Mesenchymal stem cell (in vitro differentiated cells and primary cell): ENCODE measurements at regions not wholly inside any gene's neighbourhood (a gene's known extent, or its start where the extent isn't known, plus 50 kb on each side); places are given as distances from the start of the nearest gene placed in this dataset.

Source experiments
- DNase-seq: peaks from one replicate; pipeline ENCODE4 v3.0.0-alpha.2; 2013
- H2AFZ ChIP-seq: one replicate; pipeline ENCODE4 v1.6.1; 2013; ENCODE audit warnings: low read depth, mild to moderate bottlenecking, control low read depth, inconsistent platforms, low read length, moderate library complexity
- H2AK5ac ChIP-seq: 2 replicates; pipeline ENCODE4 v1.6.1; 2013; ENCODE audit warnings: low read length, moderate library complexity, mild to moderate bottlenecking, inconsistent platforms; ENCODE audit not compliant: severe bottlenecking
- H2BK120ac ChIP-seq: one replicate; pipeline ENCODE4 v1.6.1; 2013; ENCODE audit warnings: low read depth, mild to moderate bottlenecking, inconsistent platforms, low read length, moderate library complexity
- H2BK12ac ChIP-seq, 2 experiments: one replicate each; pipeline ENCODE4 v1.6.1; 2013; ENCODE audit warnings: inconsistent platforms in 2 of 2, low read length in 2 of 2, mild to moderate bottlenecking in 2 of 2, moderate library complexity in 2 of 2, control low read depth in 1 of 2
- H2BK15ac ChIP-seq: one replicate; pipeline ENCODE4 v1.6.1; 2013; ENCODE audit warnings: mild to moderate bottlenecking, low read depth, inconsistent platforms; ENCODE audit not compliant: poor library complexity, severe bottlenecking
- H2BK5ac ChIP-seq: 2 replicates; pipeline ENCODE4 v1.6.1; 2013; ENCODE audit warnings: low read depth, mild to moderate bottlenecking, low read length, control low read depth, inconsistent platforms; ENCODE audit not compliant: poor library complexity, severe bottlenecking
- H3K14ac ChIP-seq, 2 experiments: one replicate each; pipeline ENCODE4 v1.6.1; 2013; ENCODE audit warnings: inconsistent platforms in 2 of 2, low read length in 2 of 2, control low read depth in 1 of 2, mild to moderate bottlenecking in 1 of 2, moderate library complexity in 1 of 2
- H3K18ac ChIP-seq, 2 experiments: one replicate each; pipeline ENCODE4 v1.6.1; 2013; ENCODE audit warnings: inconsistent platforms in 2 of 2, low read length in 2 of 2, control low read depth in 1 of 2, low read depth in 1 of 2, mild to moderate bottlenecking in 1 of 2
- H3K23ac ChIP-seq, 2 experiments: one replicate each; pipeline ENCODE4 v1.6.1; 2013; ENCODE audit warnings: inconsistent platforms in 2 of 2, low read length in 2 of 2, mild to moderate bottlenecking in 2 of 2, moderate library complexity in 2 of 2, control low read depth in 1 of 2
- H3K27ac ChIP-seq: 2 replicates; pipeline ENCODE4 v1.5.1; 2013; ENCODE audit warnings: mild to moderate bottlenecking, moderate library complexity, low read length, control low read depth, inconsistent platforms; ENCODE audit not compliant: poor library complexity, severe bottlenecking
- H3K27me3 ChIP-seq, 2 experiments: 2 replicates each; pipeline versions ENCODE4 v1.6.1 to v1.7.0; 2013; ENCODE audit warnings: low read length in 2 of 2, mild to moderate bottlenecking in 2 of 2, moderate library complexity in 2 of 2, control low read depth in 1 of 2, inconsistent platforms in 1 of 2; ENCODE audit not compliant: control insufficient read depth in 1 of 2, insufficient read depth in 1 of 2
- H3K36me3 ChIP-seq, 2 experiments: 2 replicates each; pipeline versions ENCODE4 v1.6.1 to v1.7.0; 2013; ENCODE audit warnings: low read length in 2 of 2, control low read depth in 1 of 2, inconsistent platforms in 1 of 2, low read depth in 1 of 2, mild to moderate bottlenecking in 1 of 2; ENCODE audit not compliant: insufficient read depth in 2 of 2, control insufficient read depth in 1 of 2
- H3K4ac ChIP-seq, 2 experiments: one replicate each; pipeline ENCODE4 v1.6.1; 2013; ENCODE audit warnings: inconsistent platforms in 2 of 2, low read length in 2 of 2, mild to moderate bottlenecking in 2 of 2, moderate library complexity in 2 of 2, control low read depth in 1 of 2, low read depth in 1 of 2
- H3K4me1 ChIP-seq: 2 replicates; pipeline ENCODE4 v1.6.1; 2013; ENCODE audit warnings: low read depth, low read length, control low read depth; ENCODE audit not compliant: control insufficient read depth, insufficient read depth
- H3K4me2 ChIP-seq: 2 replicates; pipeline ENCODE4 v1.6.1; 2013; ENCODE audit warnings: low read length, mild to moderate bottlenecking, inconsistent platforms; ENCODE audit not compliant: poor library complexity, severe bottlenecking
- H3K4me3 ChIP-seq, 2 experiments: 2 replicates each; pipeline versions ENCODE4 v1.5.1 to v1.7.0; 2013; ENCODE audit warnings: low read length in 2 of 2, mild to moderate bottlenecking in 2 of 2, control low read depth in 1 of 2, low read depth in 1 of 2; ENCODE audit not compliant: insufficient read depth in 1 of 2
- H3K79me1 ChIP-seq: replicated peaks from 2 replicates; pipeline ENCODE4 v1.6.1; 2013; ENCODE audit warnings: mild to moderate bottlenecking, control low read depth, low read length, inconsistent platforms; ENCODE audit not compliant: poor library complexity, severe bottlenecking
- H3K9ac ChIP-seq: 2 replicates; pipeline ENCODE4 v1.7.0; 2013; ENCODE audit warnings: mild to moderate bottlenecking, low read length, moderate library complexity
- H3K9me3 ChIP-seq: 2 replicates; pipeline ENCODE4 v1.7.0; 2013; ENCODE audit warnings: mild to moderate bottlenecking, low read length; ENCODE audit not compliant: control insufficient read depth
- H4K8ac ChIP-seq: one replicate; pipeline ENCODE4 v1.6.1; 2013; ENCODE audit warnings: inconsistent platforms, mild to moderate bottlenecking, low read length, moderate library complexity
- H4K91ac ChIP-seq: one replicate; pipeline ENCODE4 v1.6.1; 2013; ENCODE audit warnings: mild to moderate bottlenecking, low read length, inconsistent platforms
- WGBS: methylation state at CpG from one replicate; pipeline ENCODE4 v1.1.7; 2013; ENCODE audit warnings: mixed read lengths; 5-methylcytosine and 5-hydroxymethylcytosine counted together

- no peaks in the 10 kb centered on the region for H3K36me3 ChIP-seq
- no peaks in the 10 kb centered on the region for H3K9me3 ChIP-seq
- H2AK5ac ChIP-seq, result no peak overlapping the region
- no peak overlapping the region for H3K14ac ChIP-seq
- H3K4ac ChIP-seq, result no peak overlapping the region
- no peak for DNase-seq
- H3K18ac ChIP-seq, result no peak overlapping the region
- 72% methylated on average over 2 of the region's 2 CpGs for WGBS
- no peak overlapping the region for H4K8ac ChIP-seq
- no peaks in the 10 kb centered on the region for H3K79me1 ChIP-seq
- H2BK12ac ChIP-seq, result no peak overlapping the region
- H3K4me1 ChIP-seq, result no peaks in the 10 kb centered on the region
- H3K27ac ChIP-seq, result no peak overlapping the region
- H3K4me3 ChIP-seq, result no peak overlapping the region
- H3K27me3 ChIP-seq, result no peaks in the 10 kb centered on the region
- no peak overlapping the region for H3K9ac ChIP-seq
- no peak overlapping the region for H2AFZ ChIP-seq
- no peak overlapping the region for H4K91ac ChIP-seq
- no peak overlapping the region for H2BK15ac ChIP-seq
- H2BK120ac ChIP-seq, result no peak overlapping the region
- no peak overlapping the region for H2BK5ac ChIP-seq
- no peak overlapping the region for H3K23ac ChIP-seq
- no peak overlapping the region for H3K4me2 ChIP-seq
These were observed 342.7 kb upstream of the RIOK2 start for GRCh38 chr5:97525780-97526179.

- Histone ChIP-seq H3K4me2 (no peak overlapping the region), H4K91ac (no peak overlapping the region), H3K4me3 (peak overlapping the region in 1 of 2 experiments; percentile 46), H3K9ac (peak overlapping the region; percentile 70), H3K79me1 (no peaks in the 10 kb centered on the region), H2AFZ (no peak overlapping the region), H4K8ac (no peak overlapping the region), H3K23ac (no peak overlapping the region), H3K14ac (no peak overlapping the region), H3K4ac (no peak overlapping the region), H3K27me3 (no peaks in the 10 kb centered on the region), H2BK5ac (no peak overlapping the region), H3K36me3 (no peaks in the 10 kb centered on the region), H2BK15ac (no peak overlapping the region), H2BK12ac (no peak overlapping the region), H2AK5ac (no peak overlapping the region), H3K4me1 (peaks cover 4% of the 10 kb centered on the region), H3K18ac (no peak overlapping the region), H3K27ac (no peak overlapping the region), H2BK120ac (no peak overlapping the region), H3K9me3 (no peaks in the 10 kb centered on the region)
- DNase-seq, result no peak
- 39% methylated on average over 2 of the region's 4 CpGs for WGBS
These were observed 345.9 kb upstream of the RIOK2 start for GRCh38 chr5:97528941-97529340.

GRCh38 chr5:97529354-97529985 is 346.4 kb upstream of the RIOK2 start:
- H2BK15ac ChIP-seq, result no peak overlapping the region
- no peak overlapping the region for H2AK5ac ChIP-seq
- H3K23ac ChIP-seq, result no peak overlapping the region
- H3K4me1 ChIP-seq, result peaks cover 4% of the 10 kb centered on the region
- no peak overlapping the region for H2AFZ ChIP-seq
- no peaks in the 10 kb centered on the region for H3K27me3 ChIP-seq
- H3K4me3 ChIP-seq, result peak overlapping the region in 1 of 2 experiments; percentile 46
- DNase-seq, result no peak
- no peaks in the 10 kb centered on the region for H3K9me3 ChIP-seq
- no peak overlapping the region for H4K91ac ChIP-seq
- no peak overlapping the region for H2BK120ac ChIP-seq
- peak overlapping the region; percentile 70 for H3K9ac ChIP-seq
- H3K79me1 ChIP-seq, result no peaks in the 10 kb centered on the region
- no peak overlapping the region for H4K8ac ChIP-seq
- H3K4ac ChIP-seq, result no peak overlapping the region
- H3K36me3 ChIP-seq, result no peaks in the 10 kb centered on the region
- H3K4me2 ChIP-seq, result no peak overlapping the region
- H3K14ac ChIP-seq, result no peak overlapping the region
- WGBS, result 95% methylated on average over 4 of the region's 4 CpGs
- no peak overlapping the region for H2BK12ac ChIP-seq
- no peak overlapping the region for H2BK5ac ChIP-seq
- H3K18ac ChIP-seq, result no peak overlapping the region
- H3K27ac ChIP-seq, result no peak overlapping the region

GRCh38 chr5:97531549-97531948 is 348.5 kb upstream of the RIOK2 start:
- Histone ChIP-seq H2BK5ac (no peak overlapping the region), H3K4me3 (no peak overlapping the region), H3K4ac (no peak overlapping the region), H2AK5ac (peak overlapping the region; percentile 74), H3K4me2 (no peak overlapping the region), H3K79me1 (no peaks in the 10 kb centered on the region), H3K18ac (no peak overlapping the region), H3K9ac (no peak overlapping the region), H4K91ac (no peak overlapping the region), H3K27ac (peak overlapping the region; percentile 14), H2BK12ac (no peak overlapping the region), H3K27me3 (no peaks in the 10 kb centered on the region), H3K36me3 (no peaks in the 10 kb centered on the region), H2AFZ (no peak overlapping the region), H3K4me1 (peaks cover 4% of the 10 kb centered on the region), H2BK15ac (no peak overlapping the region), H3K23ac (no peak overlapping the region), H3K9me3 (no peaks in the 10 kb centered on the region), H4K8ac (no peak overlapping the region), H2BK120ac (no peak overlapping the region), H3K14ac (no peak overlapping the region)
- no peak for DNase-seq
- 96% methylated on average over 2 of the region's 2 CpGs for WGBS
